ENCODE measurements at regions not wholly inside any gene's neighbourhood (a gene's known extent, or its start where the extent isn't known, plus 50 kb on each side); places are given as distances from the start of the nearest gene placed in this dataset.

GRCh38 chr2:129135017-129135416 lies 816.3 kb upstream of the HS6ST1 start:
- no peaks in the 10 kb centered on the region for H3K27me3 ChIP-seq (ENCODE audit: control insufficient read depth in 2 of 2, insufficient read depth in 1 of 2, low read length in 1 of 2)
- WGBS: 86% methylated on average over 5 of the region's 5 CpGs
- no peak for DNase-seq (ENCODE audit: low read depth in 6 of 9, low spot score in 9 of 9)
- no peak overlapping the region for H3K4me3 ChIP-seq (ENCODE audit: low read length in 2 of 2)
- H3K27ac ChIP-seq (ENCODE audit: low read depth in 1 of 2, low read length in 1 of 2): no peak overlapping the region
- no peaks in the 10 kb centered on the region for H3K4me1 ChIP-seq (ENCODE audit: control insufficient read depth in 2 of 2, insufficient read depth in 2 of 2, low read length in 2 of 2)
- no peaks in the 10 kb centered on the region for H3K9me3 ChIP-seq (ENCODE audit: control insufficient read depth in 2 of 2, insufficient read depth in 1 of 2, low read length in 1 of 2)
- no peaks in the 10 kb centered on the region for H3K36me3 ChIP-seq (ENCODE audit: control insufficient read depth in 2 of 2, insufficient read depth in 2 of 2, low read length in 1 of 2)

- H3K27me3 ChIP-seq (ENCODE audit: control insufficient read depth in 2 of 2, insufficient read depth in 1 of 2, low read length in 1 of 2): no peaks in the 10 kb centered on the region
- no peak overlapping the region for H3K27ac ChIP-seq (ENCODE audit: low read depth in 1 of 2, low read length in 1 of 2)
- no peak for DNase-seq (ENCODE audit: low read depth in 6 of 9, low spot score in 9 of 9)
- H3K4me1 ChIP-seq (ENCODE audit: control insufficient read depth in 2 of 2, insufficient read depth in 2 of 2, low read length in 2 of 2): no peaks in the 10 kb centered on the region
- H3K36me3 ChIP-seq (ENCODE audit: control insufficient read depth in 2 of 2, insufficient read depth in 2 of 2, low read length in 1 of 2): no peaks in the 10 kb centered on the region
- WGBS: 96% methylated on average over 2 of the region's 2 CpGs
- H3K4me3 ChIP-seq (ENCODE audit: low read length in 2 of 2): no peak overlapping the region
- H3K9me3 ChIP-seq (ENCODE audit: control insufficient read depth in 2 of 2, insufficient read depth in 1 of 2, low read length in 1 of 2): peaks cover 0 to 5% of the 10 kb centered on the region in 2 donors
Measured at GRCh38 chr2:129139380-129139779, 820.7 kb upstream of the HS6ST1 start.

GRCh38 chr2:129142465-129142864 lies 823.8 kb upstream of the HS6ST1 start:
- no peak overlapping the region for H3K27ac ChIP-seq (ENCODE audit: low read depth in 1 of 2, low read length in 1 of 2)
- no peaks in the 10 kb centered on the region for H3K4me1 ChIP-seq (ENCODE audit: control insufficient read depth in 2 of 2, insufficient read depth in 2 of 2, low read length in 2 of 2)
- H3K27me3 ChIP-seq (ENCODE audit: control insufficient read depth in 2 of 2, insufficient read depth in 1 of 2, low read length in 1 of 2): no peaks in the 10 kb centered on the region
- WGBS: 94% methylated on average over 3 of the region's 3 CpGs
- peaks cover 0 to 5% of the 10 kb centered on the region in 2 donors for H3K9me3 ChIP-seq (ENCODE audit: control insufficient read depth in 2 of 2, insufficient read depth in 1 of 2, low read length in 1 of 2)
- DNase-seq (ENCODE audit: low read depth in 6 of 9, low spot score in 9 of 9): no peak
- no peaks in the 10 kb centered on the region for H3K36me3 ChIP-seq (ENCODE audit: control insufficient read depth in 2 of 2, insufficient read depth in 2 of 2, low read length in 1 of 2)
- no peak overlapping the region for H3K4me3 ChIP-seq (ENCODE audit: low read length in 2 of 2)

- WGBS: 96% methylated on average over 42 of the region's 42 CpGs
- H3K4me1 ChIP-seq (ENCODE audit: control insufficient read depth in 2 of 2, insufficient read depth in 2 of 2, low read length in 2 of 2): no peaks in the 10 kb centered on the region
- no peak overlapping the region for H3K27ac ChIP-seq (ENCODE audit: low read depth in 1 of 2, low read length in 1 of 2)
- DNase-seq (ENCODE audit: low read depth in 6 of 9, low spot score in 9 of 9): no peak
- peaks cover 0 to 5% of the 10 kb centered on the region in 2 donors for H3K9me3 ChIP-seq (ENCODE audit: control insufficient read depth in 2 of 2, insufficient read depth in 1 of 2, low read length in 1 of 2)
- no peaks in the 10 kb centered on the region for H3K36me3 ChIP-seq (ENCODE audit: control insufficient read depth in 2 of 2, insufficient read depth in 2 of 2, low read length in 1 of 2)
- no peak overlapping the region for H3K4me3 ChIP-seq (ENCODE audit: low read length in 2 of 2)
- H3K27me3 ChIP-seq (ENCODE audit: control insufficient read depth in 2 of 2, insufficient read depth in 1 of 2, low read length in 1 of 2): no peaks in the 10 kb centered on the region
Measured at GRCh38 chr2:129144082-129144791, 825.6 kb upstream of the HS6ST1 start.

- H3K27me3 ChIP-seq (ENCODE audit: control insufficient read depth in 2 of 2, insufficient read depth in 1 of 2, low read length in 1 of 2): no peaks in the 10 kb centered on the region
- 97% methylated on average over 1 of the region's 1 CpG for WGBS
- no peak overlapping the region for H3K4me3 ChIP-seq (ENCODE audit: low read length in 2 of 2)
- no peaks in the 10 kb centered on the region for H3K9me3 ChIP-seq (ENCODE audit: control insufficient read depth in 2 of 2, insufficient read depth in 1 of 2, low read length in 1 of 2)
- no peak for DNase-seq (ENCODE audit: low read depth in 6 of 9, low spot score in 9 of 9)
- H3K4me1 ChIP-seq (ENCODE audit: control insufficient read depth in 2 of 2, insufficient read depth in 2 of 2, low read length in 2 of 2): no peaks in the 10 kb centered on the region
- H3K36me3 ChIP-seq (ENCODE audit: control insufficient read depth in 2 of 2, insufficient read depth in 2 of 2, low read length in 1 of 2): no peaks in the 10 kb centered on the region
- H3K27ac ChIP-seq (ENCODE audit: low read depth in 1 of 2, low read length in 1 of 2): no peak overlapping the region
Measured at GRCh38 chr2:129152514-129152913, 827.0 kb upstream of the RAB6C start.

- no peaks in the 10 kb centered on the region for H3K36me3 ChIP-seq (ENCODE audit: control insufficient read depth in 2 of 2, insufficient read depth in 2 of 2, low read length in 1 of 2)
- no peaks in the 10 kb centered on the region for H3K27me3 ChIP-seq (ENCODE audit: control insufficient read depth in 2 of 2, insufficient read depth in 1 of 2, low read length in 1 of 2)
- no peaks in the 10 kb centered on the region for H3K9me3 ChIP-seq (ENCODE audit: control insufficient read depth in 2 of 2, insufficient read depth in 1 of 2, low read length in 1 of 2)
- no peak for DNase-seq (ENCODE audit: low read depth in 6 of 9, low spot score in 9 of 9)
- 39% methylated on average over 4 of the region's 4 CpGs for WGBS
- no peak overlapping the region for H3K4me3 ChIP-seq (ENCODE audit: low read length in 2 of 2)
- no peaks in the 10 kb centered on the region for H3K4me1 ChIP-seq (ENCODE audit: control insufficient read depth in 2 of 2, insufficient read depth in 2 of 2, low read length in 2 of 2)
- H3K27ac ChIP-seq (ENCODE audit: low read depth in 1 of 2, low read length in 1 of 2): no peak overlapping the region
Measured at GRCh38 chr2:129160879-129161278, 818.6 kb upstream of the RAB6C start.

GRCh38 chr2:129164220-129164949 lies 815.1 kb upstream of the RAB6C start:
- Histone ChIP-seq H3K27ac (ENCODE audit: low read depth in 1 of 2, low read length in 1 of 2) (no peak overlapping the region), H3K27me3 (ENCODE audit: control insufficient read depth in 2 of 2, insufficient read depth in 1 of 2, low read length in 1 of 2) (no peaks in the 10 kb centered on the region), H3K4me3 (ENCODE audit: low read length in 2 of 2) (no peak overlapping the region), H3K4me1 (ENCODE audit: control insufficient read depth in 2 of 2, insufficient read depth in 2 of 2, low read length in 2 of 2) (no peaks in the 10 kb centered on the region), H3K36me3 (ENCODE audit: control insufficient read depth in 2 of 2, insufficient read depth in 2 of 2, low read length in 1 of 2) (no peaks in the 10 kb centered on the region), H3K9me3 (ENCODE audit: control insufficient read depth in 2 of 2, insufficient read depth in 1 of 2, low read length in 1 of 2) (no peaks in the 10 kb centered on the region)
- no peak for DNase-seq (ENCODE audit: low read depth in 6 of 9, low spot score in 9 of 9)
- WGBS: 94% methylated on average over 6 of the region's 6 CpGs

- H3K9me3 ChIP-seq (ENCODE audit: control insufficient read depth in 2 of 2, insufficient read depth in 1 of 2, low read length in 1 of 2): no peaks in the 10 kb centered on the region
- H3K4me3 ChIP-seq (ENCODE audit: low read length in 2 of 2): no peak overlapping the region
- no peaks in the 10 kb centered on the region for H3K27me3 ChIP-seq (ENCODE audit: control insufficient read depth in 2 of 2, insufficient read depth in 1 of 2, low read length in 1 of 2)
- DNase-seq (ENCODE audit: low read depth in 6 of 9, low spot score in 9 of 9): no peak
- no peak overlapping the region for H3K27ac ChIP-seq (ENCODE audit: low read depth in 1 of 2, low read length in 1 of 2)
- H3K4me1 ChIP-seq (ENCODE audit: control insufficient read depth in 2 of 2, insufficient read depth in 2 of 2, low read length in 2 of 2): no peaks in the 10 kb centered on the region
- no peaks in the 10 kb centered on the region for H3K36me3 ChIP-seq (ENCODE audit: control insufficient read depth in 2 of 2, insufficient read depth in 2 of 2, low read length in 1 of 2)
Measured at GRCh38 chr2:129165006-129165405, 814.5 kb upstream of the RAB6C start.

GRCh38 chr2:129167456-129167855 lies 812.0 kb upstream of the RAB6C start:
- Histone ChIP-seq H3K27ac (ENCODE audit: low read depth in 1 of 2, low read length in 1 of 2) (no peak overlapping the region), H3K27me3 (ENCODE audit: control insufficient read depth in 2 of 2, insufficient read depth in 1 of 2, low read length in 1 of 2) (no peaks in the 10 kb centered on the region), H3K36me3 (ENCODE audit: control insufficient read depth in 2 of 2, insufficient read depth in 2 of 2, low read length in 1 of 2) (no peaks in the 10 kb centered on the region), H3K4me3 (ENCODE audit: low read length in 2 of 2) (no peak overlapping the region), H3K4me1 (ENCODE audit: control insufficient read depth in 2 of 2, insufficient read depth in 2 of 2, low read length in 2 of 2) (no peaks in the 10 kb centered on the region), H3K9me3 (ENCODE audit: control insufficient read depth in 2 of 2, insufficient read depth in 1 of 2, low read length in 1 of 2) (no peaks in the 10 kb centered on the region)
- DNase-seq (ENCODE audit: low read depth in 6 of 9, low spot score in 9 of 9): no peak
- 95% methylated on average over 1 of the region's 1 CpG for WGBS

Measured in thymus (tissue), 11 donors.